GM18909 (cell line): ENCODE measurements at regions not wholly inside any gene's neighbourhood (a gene's known extent, or its start where the extent isn't known, plus 50 kb on each side); places are given as distances from the start of the nearest gene placed in this dataset.
"Not testable (repeated sequence)": the region's sequence is repeated elsewhere in the genome, so short reads cannot be mapped to it uniquely, and the experiment has no call there.

Experiments
- ATAC-seq: cut with Tn5 transposase; IDR thresholded peaks from one replicate; pipeline ENCODE4 v1.9.1; 2021; ENCODE audit warnings: mild to moderate bottlenecking; ENCODE audit not compliant: unreplicated experiment, poor library complexity

GRCh38 chr13:50220938-50221337 lies 205.7 kb downstream of the KCNRG start:
- no peak for ATAC-seq

- no peak for ATAC-seq
These were observed 207.5 kb downstream of the KCNRG start for GRCh38 chr13:50222569-50223332.

DNA sequence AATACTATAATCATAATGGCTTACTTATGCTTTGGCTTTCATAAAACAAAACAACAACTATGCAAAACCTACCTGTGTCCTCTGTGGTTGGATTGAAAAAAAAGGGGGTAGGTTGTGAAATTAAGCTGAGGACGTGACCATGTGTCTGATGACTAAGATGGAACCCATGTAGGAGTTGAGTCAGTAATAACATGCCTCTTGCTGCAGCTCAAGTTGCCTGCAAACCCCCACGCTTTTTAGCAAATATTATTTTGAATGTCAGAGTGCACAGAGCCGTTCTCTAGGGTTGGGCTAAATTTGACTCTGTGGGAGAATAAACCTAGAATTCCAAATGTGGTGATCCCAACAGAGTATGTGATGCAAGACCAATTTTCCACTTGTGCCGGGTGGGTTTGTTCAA lies 209.3 kb downstream of the KCNRG start:
- ATAC-seq: peak; percentile 77

DNA sequence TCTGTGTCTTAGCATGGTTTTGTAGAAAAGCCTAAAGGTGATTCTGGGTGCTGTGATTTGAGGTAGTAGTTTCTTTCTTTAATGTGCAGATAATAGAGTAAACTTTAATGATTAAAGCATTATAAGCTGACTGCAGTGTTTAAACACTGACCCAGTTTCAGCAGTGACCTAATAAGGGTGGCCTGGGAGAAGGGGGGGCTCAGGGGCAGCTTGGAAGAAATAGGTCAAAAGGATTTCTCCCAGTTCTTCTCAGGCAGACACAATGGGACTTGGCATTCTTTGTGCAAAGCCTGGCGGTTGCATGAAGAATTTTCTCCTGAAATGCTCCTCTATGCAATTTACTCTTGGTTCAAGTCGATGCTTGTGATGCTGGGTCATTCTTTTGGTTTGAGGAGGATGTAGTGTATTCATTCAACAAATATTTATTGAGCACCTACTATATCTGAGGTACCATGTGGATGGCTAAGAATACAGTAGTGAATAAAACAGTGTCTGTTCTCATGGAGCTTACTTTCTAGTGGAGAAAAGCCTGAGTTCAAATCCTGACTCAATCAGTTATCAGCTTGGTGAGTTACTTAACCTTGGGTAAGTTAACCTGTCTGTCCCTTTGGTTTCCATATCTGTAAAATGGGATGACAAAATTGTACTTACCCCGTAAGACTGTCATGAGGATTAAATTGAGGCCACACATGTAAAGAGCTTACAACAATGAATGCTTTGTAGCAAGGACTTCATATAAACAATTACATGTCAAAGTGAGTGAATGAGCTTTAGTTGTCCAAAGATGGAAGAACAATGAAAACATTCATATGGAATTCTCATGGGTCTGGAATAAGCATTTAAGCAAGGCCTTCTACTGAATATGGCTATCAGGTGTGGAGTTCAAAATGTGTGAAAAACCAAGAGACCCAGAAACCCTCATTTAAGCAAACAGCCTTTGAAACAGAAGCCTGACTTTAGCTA lies 210.2 kb downstream of the KCNRG start:
- no peak for ATAC-seq

DNA sequence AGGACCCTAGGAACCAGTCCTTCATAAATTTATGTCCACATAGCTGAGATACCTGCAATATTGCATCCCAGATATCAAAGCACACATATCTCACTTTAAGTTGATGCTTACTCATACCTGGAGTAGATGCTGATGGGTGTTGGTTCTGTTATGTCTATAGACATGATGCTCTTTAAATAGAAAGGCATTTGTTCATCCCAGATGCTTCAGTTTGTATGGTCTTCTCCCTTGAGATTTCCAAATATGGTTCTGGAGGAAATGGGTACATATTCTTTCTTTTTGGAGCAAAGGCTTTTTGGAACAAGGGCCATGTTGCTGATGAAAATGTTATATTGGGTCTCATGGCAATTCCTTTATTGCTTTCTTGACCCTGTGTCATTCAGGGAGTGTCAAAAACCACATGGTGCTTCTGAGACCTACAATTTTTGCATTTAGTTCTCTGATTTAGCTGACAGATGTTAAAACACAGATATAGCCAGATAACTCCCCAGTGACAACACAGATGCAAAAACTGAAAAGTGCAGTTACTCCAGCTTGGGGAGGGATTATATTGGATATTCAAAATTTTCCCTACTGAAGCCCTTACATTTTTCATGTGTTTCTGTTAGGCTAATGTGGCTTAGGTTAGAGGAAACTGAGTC lies 211.4 kb downstream of the KCNRG start:
- peak; percentile 60 for ATAC-seq

- ATAC-seq: no peak
These were observed 212.1 kb downstream of the KCNRG start for GRCh38 chr13:50227361-50227760.

- no peak for ATAC-seq
These were observed 213.3 kb downstream of the KCNRG start for GRCh38 chr13:50228527-50228926.

- ATAC-seq: peak; percentile 45
These were observed 214.9 kb downstream of the KCNRG start for GRCh38 chr13:50229960-50230661.

- ATAC-seq: no peak
These were observed 215.4 kb downstream of the KCNRG start for GRCh38 chr13:50230662-50230978.

DNA sequence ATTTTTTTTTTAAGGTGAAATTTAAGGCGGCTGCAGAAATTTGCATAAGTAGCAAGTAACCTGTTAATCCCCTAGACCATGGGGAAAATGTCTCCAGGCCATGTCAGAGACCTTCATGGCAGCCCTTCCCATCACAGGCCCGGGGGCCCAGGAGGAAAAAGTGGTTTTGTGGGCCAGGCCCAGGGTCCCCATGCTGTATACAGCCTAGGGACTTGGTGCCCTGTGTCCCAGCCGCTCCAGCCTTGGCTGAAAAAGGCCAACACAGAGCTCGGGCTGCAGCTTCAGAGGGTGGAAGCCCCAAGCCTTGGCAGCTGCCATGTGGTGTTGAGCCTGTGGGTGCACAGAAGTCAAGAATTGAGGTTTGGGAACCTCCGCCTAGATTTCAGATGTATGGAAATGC lies 218.3 kb downstream of the KCNRG start:
- not testable (repeated sequence) for ATAC-seq

DNA sequence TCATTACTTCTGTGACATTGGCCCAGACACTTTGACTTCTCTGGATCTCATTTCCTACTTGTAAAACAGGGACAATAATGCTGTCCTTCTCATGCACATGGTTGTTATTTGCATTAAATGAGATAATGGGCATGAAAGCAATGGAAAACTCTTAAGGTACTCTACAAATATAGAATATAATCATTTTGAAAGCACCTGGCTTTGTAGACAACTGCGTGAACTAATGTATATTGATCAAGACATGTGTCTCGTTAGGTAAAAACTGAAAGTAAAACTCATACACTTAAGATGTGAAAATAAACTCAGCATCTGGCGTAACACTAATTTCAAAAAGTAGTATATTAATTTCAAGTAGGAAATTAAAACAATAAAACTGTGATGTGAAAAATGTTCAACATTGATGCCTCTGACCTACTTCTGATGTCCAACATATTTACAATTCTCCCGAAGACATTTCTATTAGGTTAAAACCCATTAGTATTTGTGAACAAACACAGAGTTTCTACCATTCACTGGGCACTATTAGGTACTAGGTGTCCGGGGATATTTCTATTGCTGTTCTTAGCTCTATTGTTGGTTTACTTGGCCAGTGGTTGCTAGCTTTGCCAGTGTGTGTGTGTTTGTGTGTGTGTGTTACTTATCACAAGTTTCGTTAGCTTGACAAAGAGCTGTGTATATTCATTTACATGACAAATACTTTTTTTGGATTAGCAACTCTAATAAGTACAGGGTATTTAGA lies 220.5 kb downstream of the KCNRG start:
- ATAC-seq: no peak

GRCh38 chr13:50236898-50237318 lies 221.7 kb downstream of the KCNRG start:
- peak; percentile 96 for ATAC-seq

DNA sequence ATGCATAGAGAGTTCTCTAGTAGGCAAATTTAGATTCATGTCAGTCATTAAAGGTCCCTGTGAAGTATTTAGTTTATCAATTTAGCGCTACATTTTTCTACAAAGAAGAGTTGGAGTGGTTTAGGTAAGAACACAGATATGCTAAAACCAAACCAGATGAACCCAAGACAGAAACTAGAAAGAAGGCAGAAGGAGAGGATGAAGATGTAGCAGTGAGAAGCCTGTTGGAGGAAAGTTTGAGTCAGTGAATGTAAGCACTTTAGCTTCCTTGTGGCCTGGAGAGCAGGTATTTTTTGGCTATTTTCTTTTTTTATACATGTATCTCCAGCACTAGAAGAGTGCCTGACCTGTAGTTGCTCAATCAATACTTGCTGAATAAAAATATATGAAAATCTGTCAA lies 223.7 kb downstream of the KCNRG start:
- no peak for ATAC-seq

GRCh38 chr13:50241479-50241878 lies 226.2 kb downstream of the KCNRG start:
- no peak for ATAC-seq

DNA sequence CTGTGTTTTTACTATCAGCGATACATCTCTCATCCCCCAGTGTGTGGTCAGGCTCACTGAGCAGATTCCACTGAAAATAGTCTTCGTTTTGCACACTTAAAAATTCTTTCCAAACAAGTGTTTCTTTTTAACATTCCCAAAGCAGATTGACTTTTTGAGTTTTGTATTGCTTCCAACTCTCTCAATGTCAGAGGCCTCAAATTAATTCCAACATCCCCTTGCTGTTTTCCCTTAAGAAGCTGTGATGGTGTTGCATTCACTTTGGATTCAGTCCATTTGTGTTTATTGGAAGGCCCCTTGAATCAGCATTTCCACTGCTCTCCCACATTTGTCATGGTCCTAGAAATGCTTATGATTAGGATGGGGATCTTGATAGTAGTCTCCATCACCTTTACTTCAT lies 228.7 kb downstream of the KCNRG start:
- no peak for ATAC-seq

- ATAC-seq: no peak
These were observed 229.1 kb downstream of the KCNRG start for GRCh38 chr13:50244355-50244712.

GRCh38 chr13:50244713-50245574 lies 229.7 kb downstream of the KCNRG start:
- peak; percentile 88 for ATAC-seq

DNA sequence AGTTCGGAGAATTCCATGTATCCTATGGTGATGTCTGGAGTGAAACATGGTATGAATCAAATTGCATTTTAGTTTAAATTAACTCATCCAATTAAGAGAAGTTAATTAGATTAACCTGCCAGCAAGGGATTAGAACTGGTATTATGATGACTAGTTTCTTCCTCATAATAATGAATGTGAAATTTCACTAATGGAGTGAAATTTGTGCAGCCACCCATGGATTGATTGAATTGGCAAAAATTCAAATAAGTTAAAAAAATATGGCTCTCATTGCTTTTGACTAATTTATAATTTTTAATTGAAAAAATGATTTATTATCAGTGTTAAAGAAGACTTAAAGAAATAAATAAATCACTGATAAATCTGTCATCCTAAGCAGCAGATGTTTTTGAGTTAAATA lies 232.0 kb downstream of the KCNRG start:
- no peak for ATAC-seq
